HG03280 (cell line): ENCODE measurements at regions not wholly inside any gene's neighbourhood (a gene's known extent, or its start where the extent isn't known, plus 50 kb on each side); places are given as distances from the start of the nearest gene placed in this dataset.
"Not testable (repeated sequence)": the region's sequence is repeated elsewhere in the genome, so short reads cannot be mapped to it uniquely, and the experiment has no call there.

Source experiments
- ATAC-seq: cut with Tn5 transposase; IDR thresholded peaks from one replicate; pipeline ENCODE4 v1.9.1; 2021; ENCODE audit warnings: mild to moderate bottlenecking, moderate library complexity; ENCODE audit not compliant: unreplicated experiment

GRCh38 chr2:83808878-83809277, 650.2 kb downstream of the SUCLG1 start:
- no peak for ATAC-seq

DNA sequence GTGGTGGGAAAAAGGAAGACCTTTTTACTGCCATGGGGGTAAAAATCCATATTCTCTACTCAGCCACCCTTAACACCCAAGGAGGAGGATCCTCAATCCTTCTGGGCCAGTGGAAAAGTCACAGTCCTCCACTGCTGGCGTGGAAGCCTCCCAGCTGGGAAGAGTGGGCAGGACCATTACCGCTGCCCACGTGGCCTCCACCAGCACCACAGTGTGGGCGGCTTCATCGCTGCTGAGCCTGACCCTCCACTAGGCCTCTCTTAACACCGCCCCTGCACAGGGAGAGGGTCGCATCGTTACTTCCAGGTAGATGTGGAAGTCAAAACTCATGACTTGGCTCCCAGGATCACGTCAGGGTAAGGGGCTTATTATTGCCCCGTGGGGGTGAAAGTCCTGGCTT, 656.5 kb downstream of the SUCLG1 start:
- no peak for ATAC-seq

DNA sequence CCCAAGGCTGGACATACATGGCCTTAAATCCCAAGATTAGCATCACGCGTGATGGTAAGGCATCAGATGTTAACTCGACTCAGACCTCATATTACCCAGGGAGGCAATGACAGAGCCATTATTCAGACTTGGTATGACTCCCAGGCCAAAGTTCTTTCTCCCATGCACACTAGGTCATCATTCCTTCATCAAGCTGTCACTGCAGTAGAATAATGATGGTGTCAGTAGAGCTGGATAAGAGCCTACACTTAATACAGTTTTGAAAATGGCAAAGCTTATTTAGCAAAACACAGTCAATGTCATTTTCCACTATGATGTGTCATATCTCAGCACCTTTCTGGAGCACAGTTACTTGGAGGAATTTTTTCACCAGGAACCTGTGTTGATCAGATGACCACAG, 663.3 kb downstream of the SUCLG1 start:
- no peak for ATAC-seq

DNA sequence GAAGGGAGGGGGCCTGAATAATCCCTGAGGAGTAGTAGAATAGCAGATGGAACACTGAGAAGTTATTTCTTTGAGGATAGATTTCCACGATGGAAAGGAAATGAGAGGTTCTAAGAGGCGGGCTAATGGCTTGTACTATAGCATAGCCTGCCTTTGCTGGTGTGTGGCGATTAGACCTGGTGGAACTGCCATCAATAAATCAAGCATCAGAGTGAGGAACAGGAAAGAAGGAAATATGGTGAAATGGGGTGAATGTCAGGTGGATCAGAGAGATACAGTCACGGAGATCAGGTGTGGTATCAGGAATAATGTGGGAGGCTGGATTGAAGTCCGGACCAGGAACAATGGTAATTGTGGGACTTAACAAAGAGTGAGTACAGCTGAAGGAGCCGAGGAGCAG, 668.6 kb downstream of the SUCLG1 start:
- ATAC-seq, result not testable (repeated sequence)

DNA sequence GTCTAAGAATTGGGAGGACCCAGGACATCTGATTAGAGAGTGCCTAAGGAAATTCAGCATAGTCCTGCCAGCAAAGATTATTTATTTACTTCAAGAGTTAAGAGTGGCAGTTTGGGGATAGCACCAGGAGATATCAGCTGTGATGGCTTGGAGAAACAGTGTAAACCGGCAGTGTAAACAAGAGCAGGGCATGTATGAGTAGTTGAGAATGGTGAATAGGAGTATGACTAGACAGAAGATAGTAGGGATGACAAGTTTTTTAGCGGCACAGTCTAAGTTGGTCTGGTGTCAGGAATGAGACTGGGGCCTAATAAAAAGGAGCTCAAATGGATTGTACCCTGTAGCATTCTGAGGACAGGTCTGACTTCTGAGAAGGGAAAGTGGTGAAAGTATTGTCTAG, 669.4 kb downstream of the SUCLG1 start:
- not testable (repeated sequence) for ATAC-seq

- not testable (repeated sequence) for ATAC-seq
These were observed 670.0 kb downstream of the SUCLG1 start for GRCh38 chr2:83788938-83789566.

DNA sequence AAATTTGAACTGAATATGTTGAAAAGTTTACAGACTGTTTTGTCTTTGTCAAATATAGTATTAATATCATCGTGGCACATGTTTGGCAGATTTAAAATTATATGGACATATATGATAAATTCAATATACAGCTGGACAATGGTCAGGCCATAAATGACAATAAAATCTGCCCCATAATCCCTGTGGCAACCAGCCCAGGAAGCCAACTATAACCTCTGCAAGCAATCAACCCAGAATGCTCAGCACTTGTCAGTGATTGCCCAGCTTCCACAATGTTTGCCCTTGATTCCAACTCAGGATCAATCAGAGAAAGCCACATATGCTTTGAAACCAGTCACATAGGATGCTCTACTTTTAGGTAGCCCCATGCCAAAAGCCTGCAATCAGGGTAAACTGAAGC, 671.9 kb downstream of the SUCLG1 start:
- ATAC-seq, result no peak

- no peak for ATAC-seq
These were observed 672.9 kb downstream of the SUCLG1 start for GRCh38 chr2:83786140-83786539.

GRCh38 chr2:83784947-83785346, 674.1 kb downstream of the SUCLG1 start:
- ATAC-seq, result no peak

DNA sequence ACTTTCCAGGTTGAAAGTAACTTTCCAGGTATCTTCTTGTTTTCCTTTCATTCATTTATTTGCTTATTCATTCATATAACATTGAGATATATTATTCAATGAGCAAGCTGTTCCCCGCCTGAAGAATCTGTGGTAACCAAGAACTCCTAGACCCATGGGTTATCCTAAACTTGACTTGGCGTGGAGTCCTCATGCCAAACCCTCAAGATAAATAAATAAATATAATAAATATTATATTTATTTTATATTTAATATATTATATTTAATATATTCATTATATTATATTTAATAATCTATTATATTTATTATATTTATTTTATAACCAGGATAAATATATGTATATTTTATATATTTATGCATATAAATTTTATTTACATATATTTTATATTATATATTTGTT, 674.8 kb downstream of the SUCLG1 start:
- ATAC-seq, result no peak

- ATAC-seq, result no peak
These were observed 677.0 kb downstream of the SUCLG1 start for GRCh38 chr2:83782122-83782521.

DNA sequence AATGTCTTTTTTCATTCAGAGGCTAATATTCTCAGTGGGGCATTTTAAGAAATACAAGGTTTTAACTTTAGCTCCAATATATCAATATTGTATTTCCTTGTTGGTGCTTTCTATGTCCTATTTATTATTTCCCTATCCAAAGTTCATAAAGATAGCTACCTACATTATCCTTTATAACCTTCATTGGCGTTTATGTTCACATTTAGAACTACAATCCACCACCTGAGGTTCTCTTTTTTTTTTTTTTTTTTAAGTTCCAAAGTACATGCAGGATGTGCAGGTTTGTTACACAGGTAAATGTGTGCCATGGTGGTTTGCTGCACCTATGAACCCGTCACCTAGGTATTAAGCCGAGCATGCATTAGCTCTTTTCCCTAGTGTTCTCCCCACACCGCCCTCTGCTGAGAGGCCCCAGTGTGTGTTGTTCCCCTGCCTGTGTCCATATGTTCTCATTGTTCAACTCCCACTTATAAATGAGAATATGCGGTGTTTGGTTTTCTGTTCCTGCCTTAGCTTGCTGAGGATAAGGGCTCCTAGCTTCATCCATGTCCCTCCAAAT, 694.6 kb downstream of the SUCLG1 start:
- no peak for ATAC-seq

DNA sequence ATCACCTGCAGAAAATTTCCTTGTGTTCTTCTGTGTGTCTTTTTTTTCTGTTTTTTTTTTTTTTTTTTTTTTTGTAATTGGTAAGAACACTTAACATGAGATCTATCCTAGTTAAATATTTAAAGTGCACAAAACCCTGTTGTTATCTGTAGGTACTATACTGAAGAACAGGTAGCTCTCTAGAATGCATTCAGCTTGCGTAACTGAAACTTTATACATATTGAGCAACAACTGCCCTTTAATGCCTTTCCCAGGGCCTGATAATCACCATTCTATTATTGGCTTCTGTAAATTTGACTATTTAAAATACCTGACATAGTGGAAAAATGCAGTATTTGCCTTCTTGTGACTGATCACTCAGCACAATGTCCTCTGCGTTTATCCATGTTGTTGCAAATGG, 701.8 kb downstream of the SUCLG1 start:
- ATAC-seq, result no peak

GRCh38 chr2:83756219-83756618, 702.9 kb downstream of the SUCLG1 start:
- no peak for ATAC-seq

- no peak for ATAC-seq
These were observed 711.9 kb downstream of the SUCLG1 start for GRCh38 chr2:83747141-83747540.

- no peak for ATAC-seq
These were observed 714.2 kb downstream of the SUCLG1 start for GRCh38 chr2:83744855-83745254.

- ATAC-seq, result no peak
These were observed 716.8 kb downstream of the SUCLG1 start for GRCh38 chr2:83742117-83742782.

DNA sequence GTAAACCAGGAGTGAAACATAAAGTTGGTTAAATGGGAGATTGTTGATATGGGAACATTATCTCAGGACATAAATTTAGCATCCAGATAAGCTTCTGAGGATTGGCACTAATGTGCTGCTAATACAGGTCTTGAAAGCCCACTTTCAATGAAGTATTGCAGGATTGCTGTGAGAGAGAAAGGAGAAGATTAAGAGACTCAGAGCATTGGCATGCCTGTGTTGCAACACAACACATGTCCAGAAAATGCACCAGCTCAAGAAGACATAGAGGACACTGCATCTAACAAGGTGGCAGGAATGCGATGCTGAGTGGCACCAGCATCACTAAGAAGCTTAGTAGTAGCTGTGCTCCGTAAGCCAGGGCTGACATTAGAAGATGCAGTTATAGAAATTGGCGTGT, 728.9 kb downstream of the SUCLG1 start:
- ATAC-seq, result no peak

DNA sequence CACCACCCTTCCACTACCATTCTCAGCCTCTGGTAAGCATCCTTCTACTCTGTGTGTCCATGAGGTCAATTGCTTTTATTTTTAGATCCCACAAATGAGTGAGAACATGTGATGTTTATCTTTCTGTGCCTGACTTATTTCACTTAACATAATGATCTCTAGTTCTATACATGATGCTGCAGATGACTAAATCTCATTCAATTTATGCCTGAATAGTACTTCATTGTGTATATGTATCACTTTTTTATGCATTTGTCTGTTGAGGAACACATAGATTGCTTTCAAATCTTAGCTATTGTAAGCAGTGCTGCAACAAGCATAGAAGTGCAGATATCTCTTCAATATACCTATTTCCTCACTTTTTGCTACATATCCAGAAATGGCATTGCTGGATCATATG, 733.3 kb downstream of the SUCLG1 start:
- no peak for ATAC-seq

DNA sequence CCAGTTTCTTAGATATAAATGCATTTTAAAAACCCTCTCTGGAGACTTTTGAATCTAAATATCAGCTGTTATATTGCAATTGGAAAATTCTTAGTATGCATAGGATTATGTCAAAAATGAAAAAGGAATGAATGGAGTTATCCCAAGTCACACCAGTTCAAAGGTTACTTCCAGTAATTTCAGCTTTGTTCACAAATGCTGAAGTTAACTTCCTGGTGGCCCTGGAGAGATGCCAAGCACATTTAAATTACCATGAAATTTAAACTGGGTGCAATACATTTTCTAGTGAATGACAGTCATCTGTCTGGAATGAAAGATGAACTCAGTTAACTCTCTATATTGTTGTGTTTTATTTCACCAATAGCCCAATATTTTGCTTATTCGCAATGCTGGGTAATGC, 753.9 kb downstream of the SUCLG1 start:
- ATAC-seq, result no peak

DNA sequence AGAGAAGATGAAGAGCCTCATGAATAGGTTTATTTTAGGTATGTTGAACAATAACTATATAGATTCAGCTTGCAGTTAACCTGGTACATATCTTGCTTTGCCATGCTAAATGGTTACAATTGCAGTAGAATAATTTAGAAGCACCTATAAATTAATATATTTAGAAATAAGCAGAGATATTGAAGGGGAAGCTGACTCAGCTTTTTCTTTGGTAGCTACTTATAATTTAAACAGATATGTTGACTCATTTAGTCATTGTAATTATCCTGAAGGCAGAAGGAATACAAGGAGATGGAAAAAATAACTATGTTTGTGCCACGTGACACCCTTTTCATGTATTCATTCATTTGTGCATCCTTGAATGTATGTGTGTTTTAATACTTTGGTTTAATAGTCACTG, 755.5 kb downstream of the SUCLG1 start:
- no peak for ATAC-seq

DNA sequence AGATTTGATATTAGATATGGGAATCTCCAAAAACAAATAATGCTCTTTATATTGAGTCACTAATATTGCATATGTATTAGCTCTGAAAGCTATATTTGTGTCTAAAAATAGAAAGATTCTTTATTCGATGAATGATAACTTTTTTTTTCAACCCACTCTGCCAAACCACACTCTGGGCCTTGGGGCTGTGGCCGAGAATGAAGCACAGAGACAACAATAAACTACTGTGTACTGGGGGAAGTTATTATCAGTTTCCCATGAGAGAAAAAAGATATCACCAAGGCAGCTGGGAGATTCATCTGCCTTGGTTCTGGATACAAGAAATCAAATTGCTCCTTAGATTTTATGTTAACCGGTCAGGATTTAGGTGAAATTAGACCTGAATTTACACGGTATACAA, 762.2 kb downstream of the SUCLG1 start:
- ATAC-seq, result no peak

- no peak for ATAC-seq
These were observed 763.5 kb downstream of the SUCLG1 start for GRCh38 chr2:83695530-83695929.
